LNCaP clone FGC (cell line): ENCODE measurements at regions not wholly inside any gene's neighbourhood (a gene's known extent, or its start where the extent isn't known, plus 50 kb on each side); places are given as distances from the start of the nearest gene placed in this dataset.

Source experiments
- DNase-seq: peaks from one replicate; pipeline ENCODE4 v3.0.0-alpha.2; 2011; ENCODE audit warnings: low read depth
- H3K4me3 ChIP-seq: 2 replicates; pipeline ENCODE4 v1.5.1; 2011; ENCODE audit warnings: mild to moderate bottlenecking, low read depth, low read length, control low read depth
- CTCF ChIP-seq: IDR thresholded peaks from 2 replicates; pipeline ENCODE4 v1.5.1; 2012; ENCODE audit warnings: mild to moderate bottlenecking; ENCODE audit not compliant: control insufficient read depth, insufficient read depth; ENCODE audit errors: extremely low read depth

- no peak for TF ChIP-seq CTCF
- no peak for DNase-seq
- no peak overlapping the region for H3K4me3 ChIP-seq
Observed at GRCh38 chr5:51494821-51495220, 111.6 kb downstream of the ISL1 start.

GRCh38 chr5:51495672-51496071 lies 112.4 kb downstream of the ISL1 start:
- no peak for DNase-seq

GRCh38 chr5:51517838-51518237 lies 134.6 kb downstream of the ISL1 start:
- no peak for TF ChIP-seq CTCF
- DNase-seq = no peak
- H3K4me3 ChIP-seq = no peak overlapping the region

More at GRCh38 chr5:51495672-51496071, 112.4 kb downstream of the ISL1 start:
- H3K4me3 ChIP-seq = no peak overlapping the region
- no peak for TF ChIP-seq CTCF

GRCh38 chr5:51518607-51519006 lies 135.4 kb downstream of the ISL1 start:
- TF ChIP-seq CTCF = no peak
- no peak overlapping the region for H3K4me3 ChIP-seq
- DNase-seq = no peak

DNA sequence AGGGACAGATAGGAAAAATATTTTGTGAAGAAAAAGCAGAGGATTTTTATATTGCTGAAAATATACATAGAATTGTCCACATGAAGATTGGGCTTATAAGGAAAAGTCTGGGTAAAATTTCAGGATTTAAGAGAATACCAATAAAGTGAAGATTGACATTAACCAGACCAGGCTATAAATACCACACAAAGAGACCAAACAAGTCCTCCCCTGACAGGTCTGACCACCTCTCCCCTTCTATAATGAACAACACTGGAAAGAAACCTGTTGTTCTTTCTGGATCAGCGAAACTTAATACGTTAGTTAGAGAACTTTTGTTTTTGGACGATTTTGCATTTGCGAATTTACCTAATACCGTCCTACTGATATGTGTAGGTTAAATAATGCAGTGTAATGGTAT lies 138.3 kb downstream of the ISL1 start:
- no peak for DNase-seq
- no peak for TF ChIP-seq CTCF
- H3K4me3 ChIP-seq = no peak overlapping the region

- no peak overlapping the region for H3K4me3 ChIP-seq
- TF ChIP-seq CTCF = no peak
- no peak for DNase-seq
Observed at GRCh38 chr5:51539232-51539631, 156.0 kb downstream of the ISL1 start.

DNA sequence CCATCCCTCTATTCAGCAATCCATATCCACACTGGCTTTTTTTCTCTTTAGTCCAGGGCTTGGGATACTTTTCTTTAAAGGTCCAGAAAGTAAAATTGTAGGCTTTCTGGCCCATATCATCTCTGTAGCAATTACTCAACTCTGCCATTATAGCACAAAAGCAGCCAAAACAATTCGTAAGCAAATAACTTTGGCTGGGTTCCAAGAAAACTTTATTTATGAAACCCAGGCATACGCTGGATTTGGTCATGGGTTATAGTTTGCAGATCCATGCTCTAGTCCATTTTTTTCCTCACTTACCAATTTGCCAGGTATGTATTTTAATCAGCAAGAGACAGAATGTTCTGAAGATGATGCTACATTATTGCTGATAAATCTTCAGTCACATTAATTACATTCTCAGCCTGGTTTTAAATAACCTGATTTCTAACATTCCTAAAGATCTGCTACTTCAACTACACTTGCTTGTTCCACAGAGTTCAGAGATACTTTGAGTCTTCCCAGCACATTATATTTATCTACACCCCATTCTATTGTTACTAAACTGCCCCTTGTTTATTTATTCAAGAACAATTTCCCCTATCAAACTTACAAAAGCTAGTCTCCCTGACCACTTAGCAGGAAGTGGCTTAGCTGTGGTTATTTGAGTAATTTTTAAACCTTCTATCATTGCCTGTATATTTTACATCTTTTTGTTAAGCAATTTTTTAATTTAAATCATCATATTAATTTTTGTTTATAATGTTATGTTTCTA lies 161.0 kb downstream of the ISL1 start:
- H3K4me3 ChIP-seq = no peak overlapping the region
- TF ChIP-seq CTCF = no peak
- DNase-seq = no peak
